ENCODE measurements at regions not wholly inside any gene's neighbourhood (a gene's known extent, or its start where the extent isn't known, plus 50 kb on each side); places are given as distances from the start of the nearest gene placed in this dataset.

DNA sequence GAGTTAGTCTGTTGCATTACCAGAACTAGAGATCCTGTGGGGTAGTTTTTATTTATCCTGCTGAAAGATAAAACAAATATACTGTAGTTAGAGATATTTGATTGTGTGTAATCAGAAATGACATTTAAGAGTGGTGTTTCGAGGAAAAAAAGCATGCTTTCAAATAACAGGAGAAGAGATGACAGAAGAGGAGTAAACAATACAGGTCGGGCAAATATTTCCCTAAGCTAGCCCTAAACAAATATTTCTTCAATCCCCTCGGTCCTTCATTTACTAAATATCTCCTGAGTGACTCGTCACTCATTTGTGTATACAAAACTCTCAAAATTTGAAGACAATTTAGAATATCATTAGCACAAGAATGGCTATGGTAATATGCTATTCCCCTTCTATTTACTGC, 219.7 kb upstream of the FERD3L start:
- Histone ChIP-seq H3K27ac (no peak overlapping the region), H3K27me3 (no peaks in the 10 kb centered on the region), H3K4me1 (no peaks in the 10 kb centered on the region), H3K9me3 (no peaks in the 10 kb centered on the region), H3K4me3 (no peak overlapping the region), H3K36me3 (no peaks in the 10 kb centered on the region)
- ATAC-seq (ENCODE audit: low FRiP score in 2 of 2) (no peak), DNase-seq (no peak)
- TF ChIP-seq EP300 (IDR thresholded peaks at IDR 0.05) (no peak), POLR2AphosphoS5 (IDR thresholded peaks at IDR 0.05) (no peak), POLR2A (IDR thresholded peaks at IDR 0.05) (no peak)
- TF ChIP-seq, protein P1, sequence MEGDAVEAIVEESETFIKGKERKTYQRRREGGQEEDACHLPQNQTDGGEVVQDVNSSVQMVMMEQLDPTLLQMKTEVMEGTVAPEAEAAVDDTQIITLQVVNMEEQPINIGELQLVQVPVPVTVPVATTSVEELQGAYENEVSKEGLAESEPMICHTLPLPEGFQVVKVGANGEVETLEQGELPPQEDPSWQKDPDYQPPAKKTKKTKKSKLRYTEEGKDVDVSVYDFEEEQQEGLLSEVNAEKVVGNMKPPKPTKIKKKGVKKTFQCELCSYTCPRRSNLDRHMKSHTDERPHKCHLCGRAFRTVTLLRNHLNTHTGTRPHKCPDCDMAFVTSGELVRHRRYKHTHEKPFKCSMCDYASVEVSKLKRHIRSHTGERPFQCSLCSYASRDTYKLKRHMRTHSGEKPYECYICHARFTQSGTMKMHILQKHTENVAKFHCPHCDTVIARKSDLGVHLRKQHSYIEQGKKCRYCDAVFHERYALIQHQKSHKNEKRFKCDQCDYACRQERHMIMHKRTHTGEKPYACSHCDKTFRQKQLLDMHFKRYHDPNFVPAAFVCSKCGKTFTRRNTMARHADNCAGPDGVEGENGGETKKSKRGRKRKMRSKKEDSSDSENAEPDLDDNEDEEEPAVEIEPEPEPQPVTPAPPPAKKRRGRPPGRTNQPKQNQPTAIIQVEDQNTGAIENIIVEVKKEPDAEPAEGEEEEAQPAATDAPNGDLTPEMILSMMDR (IDR thresholded peaks at IDR 0.05), result no peak
- 51 to 59% methylated on average over 4 of the region's 4 CpGs for WGBS, 2 donors

DNA sequence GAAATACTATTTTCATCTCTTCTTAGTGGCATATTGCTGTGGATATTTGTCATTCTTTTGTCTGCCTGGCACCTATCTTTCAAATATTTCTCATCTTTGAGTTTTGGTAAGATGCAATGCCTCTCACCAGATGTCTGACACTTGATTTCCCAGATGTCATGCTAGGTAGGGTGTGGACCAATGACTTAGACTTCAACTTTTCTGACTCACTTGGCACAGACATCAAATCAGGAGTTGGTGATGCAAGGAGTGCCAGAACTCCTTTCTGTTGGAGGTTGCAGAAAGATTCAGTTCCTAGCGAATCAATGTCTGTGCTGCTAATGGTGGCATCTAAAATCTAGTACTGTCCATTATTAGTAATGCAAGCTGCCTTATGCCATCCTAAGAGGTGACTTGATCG, 216.9 kb upstream of the FERD3L start:
- H3K9me3 ChIP-seq, result no peaks in the 10 kb centered on the region
- ATAC-seq (ENCODE audit: low FRiP score in 2 of 2) (no peak), DNase-seq (no peak)
- H3K27me3 ChIP-seq, result no peaks in the 10 kb centered on the region
- H3K27ac ChIP-seq, result no peak overlapping the region
- H3K4me1 ChIP-seq, result no peaks in the 10 kb centered on the region
- TF ChIP-seq POLR2A (IDR thresholded peaks at IDR 0.05), result no peak
- no peak for TF ChIP-seq POLR2AphosphoS5 (IDR thresholded peaks at IDR 0.05)
- TF ChIP-seq EP300 (IDR thresholded peaks at IDR 0.05), result no peak
- TF ChIP-seq, protein P1 (IDR thresholded peaks at IDR 0.05), result no peak
- 95 to 100% methylated on average over 2 of the region's 2 CpGs for WGBS, 2 donors
- H3K36me3 ChIP-seq, result no peaks in the 10 kb centered on the region
- no peak overlapping the region for H3K4me3 ChIP-seq

DNA sequence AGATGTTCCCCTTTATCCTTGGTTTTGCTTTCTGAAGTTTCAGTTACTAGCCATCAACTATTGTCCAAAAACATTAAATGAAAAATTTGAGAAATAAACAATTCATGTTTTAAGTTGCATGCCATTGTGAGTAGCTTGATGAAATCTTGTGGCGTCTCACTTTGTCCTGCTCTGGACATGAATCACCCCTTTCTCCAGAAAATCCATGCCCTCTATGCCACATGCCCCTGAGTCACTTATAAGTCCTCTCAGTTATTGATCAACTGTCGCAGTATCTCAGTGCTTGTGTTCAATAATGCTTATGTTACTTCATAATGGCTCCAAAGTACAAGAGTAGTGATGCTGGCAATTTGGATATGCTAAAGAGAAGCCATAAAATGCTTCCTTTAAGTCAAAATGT, 208.0 kb upstream of the FERD3L start:
- Histone ChIP-seq H3K4me1 (no peaks in the 10 kb centered on the region), H3K27ac (no peak overlapping the region), H3K9me3 (no peaks in the 10 kb centered on the region), H3K36me3 (no peaks in the 10 kb centered on the region), H3K4me3 (no peak overlapping the region), H3K27me3 (no peaks in the 10 kb centered on the region)
- ATAC-seq (ENCODE audit: low FRiP score in 2 of 2) (no peak), DNase-seq (no peak)
- TF ChIP-seq POLR2AphosphoS5 (IDR thresholded peaks at IDR 0.05) (no peak), EP300 (IDR thresholded peaks at IDR 0.05) (no peak), POLR2A (IDR thresholded peaks at IDR 0.05) (no peak)
- TF ChIP-seq, protein P1 (IDR thresholded peaks at IDR 0.05), result no peak
- WGBS, 2 donors, result 90 to 93% methylated on average over 2 of the region's 2 CpGs

DNA sequence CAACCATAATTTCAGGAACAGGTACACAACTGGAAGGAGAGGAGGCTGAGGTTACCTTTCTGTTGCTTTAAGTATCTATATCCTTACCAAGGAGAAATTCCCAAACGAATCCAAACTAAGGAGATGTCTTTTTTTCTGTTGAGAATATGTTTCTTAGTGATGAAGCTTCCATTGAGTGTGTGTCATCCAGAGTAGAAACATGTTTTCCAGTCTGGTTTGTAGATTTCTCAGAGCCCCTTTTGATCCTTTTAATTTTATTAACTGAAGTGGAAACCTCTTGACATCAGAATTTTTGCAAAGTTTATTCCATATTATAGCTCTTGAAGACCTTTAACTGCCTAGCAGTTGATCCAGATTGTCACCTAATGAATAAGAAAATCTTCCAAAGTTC, 207.1 kb upstream of the FERD3L start:
- Histone ChIP-seq H3K27ac (no peak overlapping the region), H3K9me3 (no peaks in the 10 kb centered on the region), H3K36me3 (no peaks in the 10 kb centered on the region), H3K4me3 (no peak overlapping the region), H3K27me3 (no peaks in the 10 kb centered on the region), H3K4me1 (no peaks in the 10 kb centered on the region)
- no peak for DNase-seq
- ATAC-seq (ENCODE audit: low FRiP score in 2 of 2), result no peak
- no peak for TF ChIP-seq EP300 (IDR thresholded peaks at IDR 0.05)
- TF ChIP-seq, protein P1 (IDR thresholded peaks at IDR 0.05), result no peak
- TF ChIP-seq POLR2AphosphoS5 (IDR thresholded peaks at IDR 0.05), result no peak
- no peak for TF ChIP-seq POLR2A (IDR thresholded peaks at IDR 0.05)
- 24 to 32% methylated on average over 1 of the region's 1 CpG for WGBS, 2 donors
